Middle frontal gyrus (tissue), 1 donor: ENCODE measurements at regions not wholly inside any gene's neighbourhood (a gene's known extent, or its start where the extent isn't known, plus 50 kb on each side); places are given as distances from the start of the nearest gene placed in this dataset.
"Not testable (repeated sequence)": the region's sequence is repeated elsewhere in the genome, so short reads cannot be mapped to it uniquely, and the experiment has no call there.

Experiments
- DNase-seq: peaks from one replicate; pipeline ENCODE4 v3.0.0-alpha.2; 2015; ENCODE audit warnings: low spot score; ENCODE audit errors: extremely low spot score

DNA sequence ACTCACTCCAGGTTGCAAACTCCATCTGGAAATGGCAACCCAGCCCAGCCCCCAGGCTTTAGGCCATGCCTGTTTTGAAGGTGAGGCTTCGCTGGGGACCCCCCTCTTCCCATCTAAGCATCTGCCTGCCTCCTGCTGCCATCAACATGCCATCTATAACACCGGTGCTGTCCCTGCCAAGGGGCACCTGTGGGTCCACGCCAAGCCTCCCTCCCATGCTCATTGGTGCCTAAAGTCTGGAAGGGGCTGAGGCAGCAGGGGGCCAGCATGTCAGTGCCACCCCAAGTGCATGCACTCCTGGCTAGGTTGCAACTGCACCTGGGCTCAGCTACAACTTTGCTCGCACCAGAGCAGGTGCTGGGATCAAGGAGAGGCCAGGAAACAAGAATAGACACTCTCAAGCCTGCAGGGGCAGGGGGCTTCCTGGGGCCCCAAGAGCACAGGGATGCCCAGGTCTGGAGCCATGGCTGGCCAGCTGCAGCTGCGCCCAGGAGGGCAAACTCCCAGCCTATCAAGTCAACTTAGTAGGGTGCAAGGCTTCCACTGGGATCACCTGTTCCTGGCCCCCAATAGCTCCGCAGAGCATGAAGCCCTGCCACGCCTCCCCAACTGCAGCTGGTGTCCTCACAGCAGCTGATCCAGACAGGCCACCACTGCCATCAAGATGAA is 151.3 kb upstream of the HSF2 start:
- DNase-seq: no peak

DNA sequence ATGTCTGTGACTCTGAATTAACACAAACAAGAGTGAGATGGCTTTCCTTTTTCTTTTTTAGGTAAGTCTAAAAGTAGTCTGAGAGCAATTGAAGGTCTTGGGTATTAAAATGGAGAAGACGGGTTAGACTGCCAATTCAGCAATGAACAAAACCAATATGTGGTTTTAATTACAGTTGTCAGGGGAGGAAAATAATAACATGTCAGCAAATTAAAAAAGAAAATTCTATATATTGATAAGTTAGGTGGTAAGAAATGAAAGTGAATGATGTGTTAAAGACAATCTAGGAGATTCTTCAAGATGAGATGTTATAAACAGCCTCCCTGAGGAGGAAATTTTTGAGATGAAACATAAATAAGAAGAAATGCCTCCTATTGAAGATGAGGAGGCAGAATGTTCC is 150.6 kb upstream of the HSF2 start:
- no peak for DNase-seq

DNA sequence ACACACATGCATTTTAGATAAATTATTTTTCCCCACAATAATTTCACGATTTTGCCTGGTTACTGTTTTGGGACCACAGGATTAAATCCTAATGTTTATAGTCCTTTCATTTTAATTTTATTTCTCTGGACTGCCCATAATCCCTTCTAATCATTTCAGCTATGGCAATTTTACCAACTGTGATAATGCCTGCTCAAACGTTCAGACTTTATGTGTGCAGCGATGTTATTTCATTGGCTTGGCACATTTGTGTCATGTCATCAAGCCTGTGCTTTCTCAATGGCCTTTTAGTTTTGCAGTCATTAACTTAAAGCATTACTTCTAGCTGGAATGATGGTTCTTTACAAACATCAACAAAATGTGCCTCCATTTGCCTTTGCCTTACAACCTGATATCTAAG is 140.6 kb upstream of the HSF2 start:
- no peak for DNase-seq

DNA sequence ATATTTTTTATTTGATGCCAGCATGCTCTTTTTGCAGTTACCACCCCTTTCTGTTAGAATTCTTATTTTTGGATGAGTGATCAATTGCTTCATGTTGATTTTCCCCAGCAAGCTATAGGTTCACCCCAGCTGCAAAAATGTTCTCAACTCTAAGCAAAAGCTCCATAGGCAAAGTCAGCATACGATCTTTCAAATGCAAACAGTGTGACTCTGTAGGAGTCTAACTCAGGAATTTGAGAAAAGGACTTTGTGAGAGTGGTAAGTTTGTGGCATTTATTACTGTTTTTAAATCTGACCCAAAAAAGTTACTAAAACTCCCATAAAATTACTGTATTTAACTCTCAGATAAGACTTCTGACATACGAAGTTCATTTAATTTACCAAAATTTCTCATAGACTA is 134.9 kb upstream of the HSF2 start:
- no peak for DNase-seq

DNA sequence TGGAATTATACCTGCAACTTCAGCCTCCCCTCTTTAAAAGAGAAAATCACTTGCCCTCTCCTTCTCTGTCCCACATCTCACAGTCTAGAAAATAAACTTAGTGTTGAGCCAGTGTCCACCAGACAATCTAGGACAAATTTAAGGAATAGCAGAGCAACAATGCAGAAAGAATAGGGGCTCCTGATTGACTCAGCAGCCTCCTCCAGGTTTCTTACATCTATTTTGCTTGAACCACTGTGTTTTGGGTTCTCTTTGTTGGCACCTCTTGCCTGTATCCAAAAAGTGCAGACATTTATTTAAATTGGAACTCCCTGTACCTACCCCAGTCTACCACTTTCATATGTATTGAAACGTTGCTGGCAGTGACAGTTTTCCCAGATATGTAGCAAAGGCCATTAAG is 133.7 kb upstream of the HSF2 start:
- DNase-seq: no peak

DNA sequence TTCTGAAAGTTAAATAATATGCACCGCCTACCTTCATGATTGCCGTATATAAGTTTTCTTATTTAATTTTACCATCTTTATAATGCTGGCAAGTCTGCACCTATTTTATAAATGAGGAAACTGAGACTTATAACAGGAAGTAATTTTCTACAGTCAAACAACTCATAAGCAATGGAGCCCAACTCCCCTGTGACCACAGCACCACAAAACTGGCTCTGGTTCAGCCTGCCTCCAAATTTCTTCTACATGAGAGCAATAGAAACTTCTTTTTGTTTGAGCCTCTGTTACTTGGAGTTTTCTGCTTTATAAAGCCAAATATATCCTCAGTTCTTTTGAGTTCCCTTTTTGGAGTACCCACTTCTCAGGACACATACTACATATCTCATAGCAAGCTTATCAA is 131.1 kb upstream of the HSF2 start:
- DNase-seq: no peak

DNA sequence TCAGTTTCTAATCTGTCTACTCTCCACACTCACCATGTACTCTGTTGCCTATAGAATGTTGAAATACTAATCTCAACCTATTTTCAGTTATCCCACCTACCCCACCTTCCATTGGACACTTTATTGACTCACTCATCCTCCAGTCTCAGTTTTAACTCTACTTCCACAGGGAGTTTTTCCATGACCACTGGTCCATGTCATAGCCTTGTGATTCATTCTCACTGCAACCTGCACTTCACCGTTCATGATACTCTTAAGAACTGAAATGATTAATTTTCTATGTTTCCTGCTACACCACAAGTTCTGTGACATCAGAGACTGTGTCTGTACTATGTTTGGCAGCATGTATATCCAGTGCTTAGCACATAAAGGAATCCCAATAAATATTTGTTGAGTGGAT is 122.8 kb upstream of the HSF2 start:
- no peak for DNase-seq

DNA sequence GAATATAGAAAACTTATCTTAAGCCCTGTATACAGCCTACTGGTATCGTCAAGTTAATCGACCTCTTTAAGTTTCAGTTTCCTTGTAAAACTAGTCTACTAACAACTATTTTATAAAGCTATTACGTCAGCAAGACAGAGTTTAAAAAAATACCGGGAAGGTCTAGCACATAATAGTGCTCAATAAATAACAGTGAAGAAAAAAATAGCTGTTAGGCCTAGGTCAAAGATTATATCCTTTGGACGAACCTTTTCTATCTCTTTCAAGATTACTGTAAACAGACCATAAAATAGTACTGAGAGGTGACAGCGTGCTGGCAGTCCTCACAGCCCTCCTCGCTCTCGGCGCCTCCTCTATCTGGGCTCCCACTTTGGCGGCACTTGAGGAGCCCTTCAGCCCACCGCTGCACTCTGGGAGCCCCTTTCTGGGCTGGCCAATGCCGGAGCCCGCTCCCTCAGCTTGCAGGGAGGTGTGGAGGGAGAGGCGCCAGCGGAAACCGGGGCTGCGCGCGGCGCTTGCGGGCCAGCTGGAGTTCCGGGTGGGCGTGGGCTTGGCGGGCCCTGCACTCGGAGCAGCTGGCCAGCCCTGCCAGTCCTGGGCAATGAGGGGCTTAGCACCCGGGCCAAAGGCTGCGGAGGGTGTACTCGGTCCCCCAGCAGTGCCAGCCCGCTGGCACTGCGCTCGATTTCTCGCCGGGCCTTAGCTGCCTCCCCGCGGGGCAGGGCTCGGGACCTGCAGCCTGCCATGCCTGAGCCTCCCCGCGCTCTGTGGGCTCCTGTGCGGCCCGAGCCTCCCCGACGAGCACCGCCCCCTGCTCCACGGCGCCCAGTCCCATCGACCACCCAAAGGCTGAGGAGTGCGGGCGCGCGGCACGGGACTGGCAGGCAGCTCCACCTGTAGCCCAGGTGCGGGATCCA is 119.1 kb upstream of the HSF2 start:
- DNase-seq: not testable (repeated sequence)

DNA sequence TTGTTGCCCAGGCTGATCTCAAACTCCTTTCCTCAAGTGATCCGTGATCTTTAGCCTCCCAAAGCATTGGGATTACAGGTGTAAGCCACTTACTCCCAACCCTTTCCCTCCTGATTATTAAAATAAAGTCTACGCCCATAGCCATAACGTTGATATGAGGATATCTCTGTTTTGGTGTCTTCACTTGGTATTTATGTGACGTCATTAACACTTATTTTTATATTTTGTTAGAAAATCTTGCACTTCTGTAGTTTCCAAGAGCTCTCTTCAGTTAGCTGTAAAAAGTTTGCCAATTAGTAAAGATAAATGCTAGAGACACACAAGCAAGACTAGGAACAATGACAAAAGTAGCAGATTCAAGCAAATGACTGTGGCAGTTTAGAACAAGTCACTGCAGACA is 115.6 kb upstream of the HSF2 start:
- no peak for DNase-seq

DNA sequence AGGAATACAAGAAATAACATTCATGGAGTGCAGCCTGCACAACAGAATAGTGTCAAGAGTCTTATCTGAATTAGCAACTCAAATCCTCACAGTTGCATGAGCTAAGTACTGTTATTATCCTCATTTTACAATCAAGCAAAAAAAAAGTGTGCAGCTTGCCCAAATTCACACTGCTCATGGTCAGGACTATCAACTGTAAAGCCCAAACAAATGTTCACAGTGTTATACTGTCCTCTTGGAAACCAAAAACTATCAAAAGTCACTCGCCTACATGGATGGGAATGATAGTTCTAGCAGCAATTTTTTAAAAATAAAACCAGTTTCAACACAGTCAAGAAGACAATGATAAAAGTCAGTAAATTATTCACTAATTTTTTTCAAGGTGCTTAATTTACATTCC is 114.6 kb upstream of the HSF2 start:
- no peak for DNase-seq

DNA sequence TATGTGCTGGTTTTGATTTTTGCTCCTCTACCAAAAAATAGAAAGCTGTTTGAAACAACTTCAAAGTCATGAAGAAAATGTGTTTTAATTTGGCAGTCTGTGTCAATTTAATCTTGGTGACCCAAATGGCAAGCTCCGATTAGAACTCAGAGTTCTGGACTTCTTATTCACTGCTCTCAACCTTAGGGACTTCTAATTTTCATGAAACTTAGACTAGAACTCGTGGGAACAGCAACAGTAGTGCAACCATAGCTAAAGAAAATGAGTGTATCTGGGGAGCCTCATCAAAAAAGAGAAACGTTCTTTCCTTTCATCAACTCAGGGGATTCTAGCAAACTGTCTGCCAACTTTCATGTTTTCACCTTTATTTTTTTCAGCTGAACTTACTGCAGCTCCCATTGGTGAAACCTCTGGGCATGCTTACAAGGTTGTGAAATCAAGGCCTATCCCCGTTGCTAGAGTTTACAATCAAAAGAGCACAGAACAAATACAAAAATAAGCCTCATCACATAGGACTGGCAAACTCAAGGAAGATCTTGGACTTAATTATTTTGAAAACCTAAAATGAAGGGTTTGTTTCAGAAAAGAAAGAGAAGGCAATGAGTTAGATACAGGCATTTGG is 114.0 kb upstream of the HSF2 start:
- DNase-seq: no peak

DNA sequence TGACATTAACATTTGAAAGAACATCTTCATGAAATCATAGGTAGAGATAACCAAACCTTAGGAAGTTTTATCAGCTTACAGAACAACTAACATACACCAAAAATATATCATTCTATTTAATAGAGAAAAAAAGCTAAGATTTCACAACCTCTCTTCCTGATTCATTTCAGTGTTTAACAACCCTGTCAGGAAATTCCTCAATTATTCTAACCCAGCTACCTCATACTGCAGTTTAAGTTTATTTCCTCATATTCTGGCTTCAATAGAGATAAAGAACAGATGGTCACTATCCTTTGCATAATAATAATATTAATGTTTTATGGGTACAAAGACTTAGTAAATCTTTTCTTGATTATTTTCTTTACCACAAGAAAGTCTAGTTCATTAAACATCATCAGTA is 112.9 kb upstream of the HSF2 start:
- DNase-seq: no peak

DNA sequence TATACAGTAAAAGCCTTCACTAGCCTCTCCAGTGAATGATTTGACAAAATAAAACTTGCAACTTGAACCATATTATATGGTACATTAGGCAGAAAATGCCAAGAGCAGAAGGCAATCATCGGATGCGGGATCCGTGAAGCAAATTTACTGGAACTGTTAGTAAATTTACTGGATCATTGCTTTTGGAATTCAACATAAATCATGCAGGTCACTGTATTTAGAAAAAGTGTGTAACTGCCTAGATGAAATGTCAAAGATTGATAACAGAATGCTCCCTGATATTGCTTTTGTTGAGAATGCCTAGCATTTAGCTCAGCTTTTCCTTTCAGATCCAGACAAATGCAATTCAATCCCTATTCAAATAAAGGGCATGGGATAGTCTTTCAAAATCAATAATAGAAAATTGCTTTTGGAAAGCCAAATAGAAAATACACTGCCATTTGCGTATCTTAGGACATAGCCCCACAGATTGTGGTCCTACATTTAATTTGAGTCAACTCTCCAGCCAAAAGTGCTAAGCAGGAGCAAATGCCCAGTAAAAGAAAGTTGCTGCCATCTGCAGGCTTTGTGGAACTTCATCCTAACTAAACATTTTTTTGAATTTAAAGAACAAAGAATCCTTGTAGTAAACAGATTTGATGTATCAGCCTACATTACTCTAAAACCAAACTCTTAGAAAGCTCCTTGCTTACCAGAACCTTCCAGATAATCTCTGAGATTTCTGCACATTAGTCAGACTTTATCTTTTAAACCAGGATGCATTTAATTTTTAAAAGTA is 109.5 kb upstream of the HSF2 start:
- DNase-seq: no peak

DNA sequence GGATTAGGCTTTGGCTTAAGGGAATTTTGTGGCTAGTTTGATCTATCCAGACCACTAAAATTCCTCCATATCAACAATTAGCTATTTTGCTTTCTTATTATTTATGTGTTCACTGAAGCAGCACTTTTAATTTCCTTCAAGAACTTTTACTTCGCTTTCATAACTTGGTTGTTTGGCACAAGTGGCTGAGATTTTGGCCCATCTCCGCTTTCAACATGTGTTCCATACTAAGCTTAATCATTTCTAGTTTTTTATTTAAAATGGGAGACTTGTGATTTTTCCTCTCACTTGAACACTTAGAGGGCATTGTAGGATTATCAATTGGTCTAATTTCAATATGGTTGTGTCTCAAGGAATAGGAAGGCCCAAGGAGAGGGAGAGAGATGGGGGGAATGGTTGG is 102.4 kb upstream of the HSF2 start:
- DNase-seq: no peak

DNA sequence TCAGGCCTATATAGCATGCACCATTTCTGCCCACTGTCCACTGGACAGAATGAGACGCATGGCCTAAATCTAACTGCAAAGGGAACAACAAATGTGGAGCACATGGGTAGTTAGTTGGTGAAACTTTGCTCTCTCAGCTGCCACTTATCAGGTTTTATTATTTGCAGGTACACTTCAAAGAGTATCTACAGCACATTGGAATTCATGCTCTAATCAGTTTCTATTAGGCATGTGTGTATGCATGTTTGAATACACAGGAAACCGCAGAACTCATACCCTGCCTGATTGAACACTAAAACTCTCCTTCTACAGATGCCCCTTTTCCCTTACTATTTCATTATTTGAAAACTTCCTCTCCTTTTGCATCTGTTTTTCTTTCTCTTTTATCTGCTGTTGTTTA is 97.4 kb upstream of the HSF2 start:
- no peak for DNase-seq

DNA sequence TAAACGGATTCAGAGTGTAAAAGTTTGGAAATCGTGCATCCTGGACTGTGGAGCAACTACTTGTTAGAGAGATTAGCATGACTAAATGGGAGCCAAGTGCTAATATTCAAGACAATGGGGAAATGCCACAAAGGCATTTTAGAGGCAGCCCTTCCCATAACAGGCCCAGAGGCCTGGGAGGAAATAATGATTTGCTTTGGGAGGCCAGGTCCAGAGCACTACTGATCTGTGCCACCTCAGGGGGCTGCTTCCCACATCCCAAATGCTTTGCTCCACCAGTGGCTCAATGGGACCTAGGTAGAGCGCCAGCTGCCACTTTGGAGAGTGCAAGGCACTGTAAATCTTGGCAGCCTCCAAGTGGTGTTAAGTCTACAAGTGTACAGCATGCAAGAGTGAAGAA is 91.9 kb upstream of the HSF2 start:
- DNase-seq: no peak

DNA sequence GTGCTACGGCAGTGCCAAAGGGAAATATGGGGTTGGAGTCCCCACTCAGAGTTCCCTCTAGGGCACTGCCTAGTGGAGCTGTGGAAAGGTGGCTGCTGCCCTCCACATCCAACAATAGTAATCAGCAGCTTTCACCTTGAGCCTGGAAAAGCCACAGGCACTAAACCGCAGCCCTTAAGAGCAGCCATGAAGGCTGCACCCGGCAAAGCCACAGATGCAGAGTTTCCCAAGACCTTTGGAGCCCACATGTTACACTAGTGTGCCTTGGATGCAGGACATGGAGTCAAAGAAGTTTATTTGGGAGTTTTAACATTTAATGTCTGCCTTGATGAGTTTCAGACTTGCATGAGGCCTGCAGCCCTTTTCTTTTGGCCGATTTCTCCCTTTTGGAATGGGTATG is 91.4 kb upstream of the HSF2 start:
- DNase-seq: no peak

DNA sequence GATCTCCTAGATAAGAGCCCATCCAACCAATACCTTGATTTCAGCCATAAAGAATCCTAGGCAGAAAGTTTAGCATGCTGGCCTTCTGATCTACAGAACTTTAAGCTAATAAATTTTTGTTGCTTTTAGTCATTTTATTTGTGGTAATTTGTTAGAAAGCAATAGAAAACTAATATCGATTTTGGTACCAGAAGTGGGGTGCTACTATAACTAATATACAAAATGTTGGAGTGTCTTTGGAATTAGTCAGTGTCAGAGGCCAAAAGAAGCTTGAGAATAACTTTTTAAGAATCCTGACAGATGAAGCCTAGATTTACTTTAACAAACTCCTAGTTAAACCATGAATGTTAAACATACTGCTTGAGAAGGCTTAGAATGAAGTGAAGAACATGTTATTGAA is 83.6 kb upstream of the HSF2 start:
- no peak for DNase-seq

DNA sequence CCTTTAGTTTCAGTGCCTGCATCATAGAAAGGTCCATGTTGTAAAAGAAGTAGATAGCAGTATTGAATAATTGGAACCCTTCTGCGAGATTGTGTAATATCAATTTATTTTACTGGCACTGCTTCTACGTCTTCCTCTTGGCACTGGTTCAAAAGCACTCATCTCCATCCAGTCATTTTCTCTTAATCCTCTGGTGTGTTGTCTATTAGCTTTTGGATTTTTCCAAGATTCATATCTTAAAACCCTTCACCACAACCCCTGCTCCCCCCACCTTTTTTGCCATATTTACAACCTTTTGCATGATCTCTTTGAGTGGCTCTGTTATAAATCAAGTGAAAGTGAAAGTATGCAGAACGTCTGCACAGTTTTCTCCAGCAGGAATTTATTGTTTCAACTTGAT is 76.6 kb upstream of the HSF2 start:
- no peak for DNase-seq

DNA sequence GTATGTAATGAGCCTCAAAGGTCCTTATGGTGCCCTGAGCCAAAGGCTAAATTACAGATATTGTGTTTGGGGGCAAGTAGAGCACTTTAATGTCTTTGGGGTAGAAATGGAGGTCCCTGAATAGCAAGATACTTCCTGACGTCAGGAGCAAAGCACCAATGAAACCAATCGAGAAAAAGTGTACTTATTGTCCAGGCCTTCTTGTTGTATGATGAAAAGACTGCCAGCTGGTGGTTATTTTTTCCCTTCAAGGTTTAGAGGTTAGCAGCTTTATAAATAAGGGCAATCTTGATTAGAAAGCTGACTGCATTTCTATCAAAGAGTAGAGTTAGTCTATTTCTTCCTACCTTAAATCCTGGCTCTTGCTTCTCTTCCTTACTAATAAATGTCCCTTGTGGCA is 76.1 kb upstream of the HSF2 start:
- no peak for DNase-seq

DNA sequence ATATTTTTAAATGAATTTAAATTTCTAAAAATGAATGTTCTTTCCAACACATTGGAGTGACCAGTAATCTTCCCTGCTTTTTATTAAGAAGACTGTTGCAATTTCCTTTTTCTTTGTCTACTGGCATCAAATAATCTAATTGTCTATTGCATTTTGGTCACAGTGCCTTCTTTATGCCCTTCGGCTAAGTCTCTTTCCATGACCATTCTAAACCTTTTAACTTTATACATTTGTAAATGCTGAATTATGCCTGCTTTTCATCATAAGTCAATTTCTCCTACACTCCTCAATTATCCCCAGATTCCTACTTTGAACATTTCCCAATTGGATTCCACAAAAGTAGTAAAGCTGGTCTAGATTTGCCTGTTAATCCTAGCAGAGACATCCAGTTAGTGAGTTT is 69.1 kb upstream of the HSF2 start:
- no peak for DNase-seq

DNA sequence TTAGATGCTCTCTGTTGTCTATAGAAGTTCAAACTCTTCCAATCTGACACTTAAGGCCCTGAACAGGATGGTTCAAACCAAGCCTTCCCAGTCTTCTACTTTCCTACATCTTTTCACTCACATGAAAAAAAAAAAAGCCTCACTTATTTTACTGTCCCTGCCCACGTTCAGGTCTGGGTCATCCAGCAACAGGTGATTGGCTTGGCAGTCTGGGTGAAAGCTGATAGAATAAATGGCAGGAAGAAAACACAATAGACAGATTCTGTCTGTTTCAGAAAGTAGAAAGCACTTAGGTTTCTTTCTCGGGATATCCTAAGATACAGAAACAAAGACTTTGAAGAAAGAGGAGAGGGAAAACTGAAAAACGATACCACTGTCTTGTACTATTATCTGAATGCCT is 61.8 kb upstream of the HSF2 start:
- no peak for DNase-seq
